HCT116 (cell line): ENCODE measurements at regions not wholly inside any gene's neighbourhood (a gene's known extent, or its start where the extent isn't known, plus 50 kb on each side); places are given as distances from the start of the nearest gene placed in this dataset.

Experiments used
- ATAC-seq: fragments of 200-7000 bp; cut with Tn5 transposase; 2 replicates; pipeline ENCODE4 v1.9.1; 2020; ENCODE audit warnings: mild to moderate bottlenecking, moderate library complexity
- BruUV-seq: library from RNA; stranded (reverse); fragments of 400-500 nt; replicated peaks from 2 replicates; lab custom pipeline; 2021; lab: Mats Ljungman, UMichigan
- CTCF ChIA-PET: fragments of 300-600 bp; sonication (Branson Sonifier 250); formaldehyde crosslinking; loops from one replicate; lab custom pipeline; 2021; ENCODE audit warnings: antibody characterized with exemption; lab: Charles Lee
- POLR2A ChIA-PET: fragments of 300-600, 350-600 bp; sonication (Branson Sonifier 250); formaldehyde crosslinking; loops from one replicate; lab custom pipeline; 2021; ENCODE audit warnings: antibody characterized with exemption; lab: Charles Lee
- RAD21 ChIA-PET, 2 experiments: fragments of 300-600 bp; sonication (Branson Sonifier 250); formaldehyde crosslinking; loops; one replicate each; lab custom pipeline; 2023; ENCODE audit warnings: low total read pairs in 2 of 2; ENCODE audit not compliant: uncharacterized antibody in 2 of 2, unreplicated experiment in 2 of 2, low non-redundant PET in 1 of 2; lab: Charles Lee
- DNase-seq: peaks from one replicate; pipeline ENCODE4 v3.0.0-alpha.2; 2010; ENCODE audit warnings: low read depth, low spot score
- H2AFZ ChIP-seq: fragments of 200-600 bp; shearing (Covaris generic), sonication (generic); 2 replicates; pipeline ENCODE4 v1.6.1; 2017; ENCODE audit warnings: low read depth, mixed run types, mixed read lengths, antibody characterized with exemption, low read length; ENCODE audit not compliant: poor library complexity, severe bottlenecking
- H3K27ac ChIP-seq: 2 replicates; pipeline ENCODE4 v1.5.1; 2012; ENCODE audit warnings: low read depth, low read length
- H3K27me3 ChIP-seq: fragments of 200-600 bp; sonication (generic); 2 replicates; pipeline ENCODE4 v1.6.1; 2016; ENCODE audit warnings: mixed run types, low read length, mixed read lengths; ENCODE audit not compliant: insufficient read depth
- H3K36me3 ChIP-seq, 2 experiments: fragments of 200-500 bp in 1 of 2; fragments of 200-600 bp in 1 of 2; sonication (Bioruptor generic) in 1 of 2; sonication (generic) in 1 of 2; 2 replicates each; pipeline versions ENCODE4 v1.5.1 to v1.6.1; 2014 to 2016; ENCODE audit warnings: low read length in 2 of 2, inconsistent platforms in 1 of 2, mixed read lengths in 1 of 2, mixed run types in 1 of 2; ENCODE audit not compliant: insufficient read depth in 2 of 2, control insufficient read depth in 1 of 2
- H3K4me1 ChIP-seq, 2 experiments: fragments of 200-600 bp in 1 of 2; sonication (generic) in 1 of 2; 2 replicates each; pipeline versions ENCODE4 v1.5.1 to v1.6.1; 2012 to 2017; ENCODE audit warnings: low read length in 2 of 2, inconsistent platforms in 1 of 2, mild to moderate bottlenecking in 1 of 2, mixed read lengths in 1 of 2, mixed run types in 1 of 2, moderate library complexity in 1 of 2; ENCODE audit not compliant: insufficient read depth in 2 of 2, control insufficient read depth in 1 of 2
- H3K4me2 ChIP-seq: fragments of 200-600 bp; sonication (generic); 2 replicates; pipeline ENCODE4 v1.6.1; 2017; ENCODE audit warnings: mixed run types, low read length, mixed read lengths
- H3K4me3 ChIP-seq, 2 experiments: fragments of 200-600 bp in 1 of 2; sonication (generic) in 1 of 2; replicated peaks in 1 of 2; 2 replicates each; pipeline ENCODE4 v1.5.1; 2011 to 2016; ENCODE audit warnings: low read length in 2 of 2, control low read depth in 1 of 2, low read depth in 1 of 2, mild to moderate bottlenecking in 1 of 2, mixed read lengths in 1 of 2, mixed run types in 1 of 2
- H3K79me2 ChIP-seq: fragments of 200-600 bp; sonication (generic); 2 replicates; pipeline ENCODE4 v1.6.1; 2017; ENCODE audit warnings: mild to moderate bottlenecking, mixed run types, low read length, moderate library complexity, mixed read lengths; ENCODE audit not compliant: insufficient read depth
- H3K9ac ChIP-seq: fragments of 200-600 bp; sonication (generic); 2 replicates; pipeline ENCODE4 v1.6.1; 2016; ENCODE audit warnings: low read length, mixed read lengths
- H3K9me2 ChIP-seq: fragments of 200-600 bp; sonication (generic), shearing (Covaris generic); 2 replicates; pipeline ENCODE4 v1.6.1; 2017; ENCODE audit warnings: mixed run types, mild to moderate bottlenecking, moderate library complexity; ENCODE audit not compliant: insufficient read depth
- H3K9me3 ChIP-seq, 2 experiments: fragments of 200-500 bp in 1 of 2; fragments of 200-600 bp in 1 of 2; sonication (Bioruptor generic) in 1 of 2; sonication (generic) in 1 of 2; 2 replicates each; pipeline ENCODE4 v1.6.1; 2014 to 2017; ENCODE audit warnings: low read length in 2 of 2, mixed read lengths in 2 of 2, inconsistent platforms in 1 of 2, low read depth in 1 of 2, mild to moderate bottlenecking in 1 of 2, mixed run types in 1 of 2, moderate library complexity in 1 of 2; ENCODE audit not compliant: control insufficient read depth in 1 of 2, insufficient read depth in 1 of 2
- H4K20me1 ChIP-seq: fragments of 200-600 bp; sonication (generic), shearing (Covaris generic); 2 replicates; pipeline ENCODE4 v1.6.1; 2017; ENCODE audit warnings: mixed run types, mild to moderate bottlenecking, moderate library complexity; ENCODE audit not compliant: insufficient read depth
- CBX3 ChIP-seq: IDR thresholded peaks from 2 replicates; pipeline ENCODE4 v1.6.1; 2012; ENCODE audit warnings: low read depth
- CEBPB ChIP-seq: IDR thresholded peaks from 2 replicates; pipeline ENCODE4 v1.6.1; 2012; ENCODE audit warnings: low read depth
- EGR1 ChIP-seq: IDR thresholded peaks from 2 replicates; pipeline ENCODE4 v1.6.1; 2012; ENCODE audit warnings: low read depth
- ELF1 ChIP-seq: IDR thresholded peaks from 2 replicates; pipeline ENCODE4 v1.6.1; 2012; ENCODE audit warnings: low read depth, borderline replicate concordance
- EZH2 ChIP-seq: fragments of 200-600 bp; sonication (generic); IDR thresholded peaks from 2 replicates; pipeline ENCODE4 v1.6.1; 2017; ENCODE audit warnings: antibody characterized with exemption, mixed run types
- FOSL1 ChIP-seq: IDR thresholded peaks from 2 replicates; pipeline ENCODE4 v1.6.1; 2012; ENCODE audit warnings: low read depth
- POLR2A ChIP-seq: IDR thresholded peaks from 2 replicates; pipeline ENCODE4 v1.7.0; 2011; ENCODE audit warnings: borderline replicate concordance; ENCODE audit not compliant: insufficient read depth, insufficient read length; ENCODE audit errors: extremely low read depth
- RAD21 ChIP-seq: IDR thresholded peaks from 2 replicates; pipeline ENCODE4 v1.6.1; 2012; ENCODE audit warnings: low read depth, mild to moderate bottlenecking
- SIN3A ChIP-seq: IDR thresholded peaks from 2 replicates; pipeline ENCODE4 v1.6.1; 2012; ENCODE audit warnings: low read depth
- SRF ChIP-seq: IDR thresholded peaks from 2 replicates; pipeline ENCODE4 v1.6.1; 2012; ENCODE audit warnings: low read depth
- TCF7L2 ChIP-seq: IDR thresholded peaks from 2 replicates; pipeline ENCODE4 v1.7.0; 2011; ENCODE audit warnings: borderline replicate concordance, inconsistent platforms; ENCODE audit not compliant: insufficient read depth, insufficient read length; ENCODE audit errors: extremely low read depth
- YY1 ChIP-seq: IDR thresholded peaks from 2 replicates; pipeline ENCODE4 v1.6.1; 2011; ENCODE audit warnings: low read length, low read depth, moderate library complexity, mild to moderate bottlenecking; ENCODE audit not compliant: insufficient replicate concordance; ENCODE audit errors: extremely low read depth
- ZNF274 ChIP-seq: fragments of 200-500 bp; sonication (Bioruptor generic); IDR thresholded peaks from 2 replicates; pipeline ENCODE4 v1.6.1; 2014; ENCODE audit warnings: mild to moderate bottlenecking, low read depth, low read length, inconsistent platforms
- intact Hi-C: fragments of 100-400 bp; cut with micrococcal nuclease; formaldehyde crosslinking; loops from 2 replicates; pipeline ENCODE4 v1.10.0; 2022
- TF ChIP-seq, protein P1 (sequence below): IDR thresholded peaks from 2 replicates; pipeline ENCODE4 v1.6.1; 2012
- TF ChIP-seq, protein P2 (sequence below), 3 experiments: fragments of 200-600 bp in 1 of 3; sonication (generic) in 1 of 3; IDR thresholded peaks in 2 of 3; conservative IDR thresholded peaks in 1 of 3; 2 replicates each; pipeline ENCODE4 v1.5.1; 2012 to 2017; ENCODE audit warnings: low read depth in 2 of 3, low read length in 2 of 3, antibody characterized with exemption in 1 of 3, borderline replicate concordance in 1 of 3, control low read depth in 1 of 3, mild to moderate bottlenecking in 1 of 3, mixed read lengths in 1 of 3, mixed run types in 1 of 3, moderate library complexity in 1 of 3; ENCODE audit not compliant: insufficient read depth in 1 of 3

DNA sequence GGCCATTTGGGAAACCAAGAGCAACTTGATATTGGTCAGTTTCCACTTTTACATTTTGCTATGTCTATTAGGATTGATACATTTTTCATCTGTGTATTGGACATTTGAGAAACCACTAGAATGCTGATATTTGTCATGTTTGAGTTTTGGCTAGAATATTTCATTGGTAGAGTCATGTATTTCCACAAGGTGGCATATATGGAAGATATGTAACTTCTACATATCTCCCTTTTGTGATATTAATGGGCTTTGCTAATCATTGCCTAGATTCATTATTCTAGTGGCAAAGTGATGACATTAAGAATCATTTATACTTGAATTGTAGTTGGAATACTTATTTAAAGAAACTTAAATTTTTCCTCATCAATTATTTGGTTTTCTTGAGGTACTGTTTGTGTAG is 692.9 kb upstream of the EDIL3 start:
- H3K36me3 ChIP-seq: no peaks in the 10 kb centered on the region
- intact Hi-C loops: no loop called here
- no peak overlapping the region for H3K4me3 ChIP-seq
- BruUV-seq: no TSS peak
- H3K9me3 ChIP-seq: no peaks in the 10 kb centered on the region
- TF ChIP-seq, protein P1, sequence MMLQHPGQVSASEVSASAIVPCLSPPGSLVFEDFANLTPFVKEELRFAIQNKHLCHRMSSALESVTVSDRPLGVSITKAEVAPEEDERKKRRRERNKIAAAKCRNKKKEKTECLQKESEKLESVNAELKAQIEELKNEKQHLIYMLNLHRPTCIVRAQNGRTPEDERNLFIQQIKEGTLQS: no peak
- TF ChIP-seq EGR1: no peak
- TF ChIP-seq, protein P2, sequence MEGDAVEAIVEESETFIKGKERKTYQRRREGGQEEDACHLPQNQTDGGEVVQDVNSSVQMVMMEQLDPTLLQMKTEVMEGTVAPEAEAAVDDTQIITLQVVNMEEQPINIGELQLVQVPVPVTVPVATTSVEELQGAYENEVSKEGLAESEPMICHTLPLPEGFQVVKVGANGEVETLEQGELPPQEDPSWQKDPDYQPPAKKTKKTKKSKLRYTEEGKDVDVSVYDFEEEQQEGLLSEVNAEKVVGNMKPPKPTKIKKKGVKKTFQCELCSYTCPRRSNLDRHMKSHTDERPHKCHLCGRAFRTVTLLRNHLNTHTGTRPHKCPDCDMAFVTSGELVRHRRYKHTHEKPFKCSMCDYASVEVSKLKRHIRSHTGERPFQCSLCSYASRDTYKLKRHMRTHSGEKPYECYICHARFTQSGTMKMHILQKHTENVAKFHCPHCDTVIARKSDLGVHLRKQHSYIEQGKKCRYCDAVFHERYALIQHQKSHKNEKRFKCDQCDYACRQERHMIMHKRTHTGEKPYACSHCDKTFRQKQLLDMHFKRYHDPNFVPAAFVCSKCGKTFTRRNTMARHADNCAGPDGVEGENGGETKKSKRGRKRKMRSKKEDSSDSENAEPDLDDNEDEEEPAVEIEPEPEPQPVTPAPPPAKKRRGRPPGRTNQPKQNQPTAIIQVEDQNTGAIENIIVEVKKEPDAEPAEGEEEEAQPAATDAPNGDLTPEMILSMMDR (IDR thresholded peaks at IDR 0.05 in 2 of 3, conservative IDR thresholded peaks at IDR 0.05 in 1 of 3; ENCODE audit: borderline replicate concordance in 1 of 3, insufficient read depth in 1 of 3, low read depth in 2 of 3, low read length in 2 of 3): peak in 1 of 3 experiments; percentile 28; a peak in 2 of 6 replicates
- ATAC-seq (no peak), DNase-seq (no peak)
- H3K4me1 ChIP-seq: no peaks in the 10 kb centered on the region
- POLR2A ChIA-PET: no interaction called here
- H3K27me3 ChIP-seq: no peaks in the 10 kb centered on the region
- H3K27ac ChIP-seq: no peak overlapping the region
- CTCF ChIA-PET: no interaction called here
- H3K9me2 ChIP-seq: no peaks in the 10 kb centered on the region
- no peak overlapping the region for H3K9ac ChIP-seq
- no peaks in the 10 kb centered on the region for H4K20me1 ChIP-seq
- no peak overlapping the region for H3K4me2 ChIP-seq
- RAD21 ChIA-PET: no interaction called here
- no peak overlapping the region for H2AFZ ChIP-seq
- H3K79me2 ChIP-seq: no peaks in the 10 kb centered on the region

DNA sequence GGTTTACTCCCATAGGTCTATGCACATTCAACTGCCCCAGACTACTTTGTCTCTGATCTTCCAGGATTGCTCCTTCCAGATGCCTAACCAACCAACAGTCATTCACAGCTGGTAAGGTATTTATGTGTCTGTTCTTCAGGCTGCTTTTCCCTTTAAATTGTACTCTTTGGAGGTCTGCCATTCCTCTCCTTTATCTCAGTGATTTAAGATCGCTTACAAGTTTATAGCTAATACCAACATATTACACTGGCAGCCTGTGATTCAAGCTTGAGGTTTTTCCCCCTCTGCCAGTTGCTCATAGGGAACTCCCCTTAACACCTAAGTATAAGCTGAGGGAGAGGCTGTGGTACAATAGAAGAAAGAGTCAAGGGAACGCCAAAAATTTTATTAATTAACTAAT is 711.7 kb upstream of the EDIL3 start:
- no peaks in the 10 kb centered on the region for H3K79me2 ChIP-seq
- intact Hi-C loops: no loop called here
- CTCF ChIA-PET: no interaction called here
- H3K9ac ChIP-seq: no peak overlapping the region
- DNase-seq (no peak), ATAC-seq (no peak)
- H3K9me3 ChIP-seq: no peaks in the 10 kb centered on the region
- H3K27ac ChIP-seq: no peak overlapping the region
- no peaks in the 10 kb centered on the region for H3K27me3 ChIP-seq
- no peak overlapping the region for H2AFZ ChIP-seq
- no peaks in the 10 kb centered on the region for H3K36me3 ChIP-seq
- H3K4me1 ChIP-seq: no peaks in the 10 kb centered on the region
- no peaks in the 10 kb centered on the region for H4K20me1 ChIP-seq
- H3K4me2 ChIP-seq: no peak overlapping the region
- RAD21 ChIA-PET: no interaction called here
- POLR2A ChIA-PET: no interaction called here
- BruUV-seq: no TSS peak
- H3K9me2 ChIP-seq: no peaks in the 10 kb centered on the region
- no peak overlapping the region for H3K4me3 ChIP-seq
- TF ChIP-seq, protein P1: no peak
- TF ChIP-seq RAD21 (no peak), ELF1 (no peak), CEBPB (no peak), EZH2 (no peak), TCF7L2 (no peak), ZNF274 (no peak), FOSL1 (no peak), CBX3 (no peak), EGR1 (no peak), SRF (no peak), YY1 (no peak), POLR2A (no peak), SIN3A (no peak)
- TF ChIP-seq, protein P2 (IDR thresholded peaks at IDR 0.05 in 2 of 3, conservative IDR thresholded peaks at IDR 0.05 in 1 of 3; ENCODE audit: borderline replicate concordance in 1 of 3, insufficient read depth in 1 of 3, low read depth in 2 of 3, low read length in 2 of 3): no peak
